Neural crest cell (in vitro differentiated cells): ENCODE measurements at regions not wholly inside any gene's neighbourhood (a gene's known extent, or its start where the extent isn't known, plus 50 kb on each side); places are given as distances from the start of the nearest gene placed in this dataset.

Experiments
- DNase-seq: peaks from one replicate; pipeline ENCODE4 v3.0.0; 2021; ENCODE audit warnings: low read depth, mixed read lengths, low spot score
- H3K27ac Mint-ChIP-seq: one replicate; pipeline ENCODE4 v1.8.0; 2021; ENCODE audit warnings: mild to moderate bottlenecking, mixed read lengths; ENCODE audit not compliant: unreplicated experiment
- H3K27me3 Mint-ChIP-seq: 2 replicates; pipeline ENCODE4 v1.8.0; 2021; ENCODE audit warnings: low read depth, mild to moderate bottlenecking, mixed read lengths
- H3K36me3 Mint-ChIP-seq: 2 replicates; pipeline ENCODE4 v1.8.0; 2021; ENCODE audit warnings: low read depth, mild to moderate bottlenecking, mixed read lengths
- H3K4me1 Mint-ChIP-seq: 2 replicates; pipeline ENCODE4 v1.8.0; 2021; ENCODE audit warnings: mixed read lengths
- H3K4me3 Mint-ChIP-seq: one replicate; pipeline ENCODE4 v1.8.0; 2021; ENCODE audit warnings: mild to moderate bottlenecking, mixed read lengths
- H3K9me3 Mint-ChIP-seq: 2 replicates; pipeline ENCODE4 v1.8.0; 2021; ENCODE audit warnings: mixed read lengths
- CTCF ChIP-seq: fragments of 200-600 bp; sonication (generic); conservative IDR thresholded peaks from 2 replicates; pipeline ENCODE4 v1.5.0; 2021; ENCODE audit warnings: antibody characterized with exemption, mild to moderate bottlenecking

GRCh38 chr15:70476441-70476840, 286.9 kb downstream of the UACA start:
- no peaks in the 10 kb centered on the region for H3K9me3 Mint-ChIP-seq
- no peak overlapping the region for H3K27ac Mint-ChIP-seq
- no peak overlapping the region for H3K4me3 Mint-ChIP-seq
- peaks cover 2% of the 10 kb centered on the region for H3K27me3 Mint-ChIP-seq
- H3K4me1 Mint-ChIP-seq, result peaks cover 26% of the 10 kb centered on the region
- DNase-seq, result no peak
- no peaks in the 10 kb centered on the region for H3K36me3 Mint-ChIP-seq
- TF ChIP-seq CTCF, result no peak

GRCh38 chr15:70475921-70476320, 287.4 kb downstream of the UACA start:
- H3K9me3 Mint-ChIP-seq, result no peaks in the 10 kb centered on the region
- H3K4me3 Mint-ChIP-seq, result no peak overlapping the region
- H3K4me1 Mint-ChIP-seq, result peaks cover 26% of the 10 kb centered on the region
- peaks cover 2% of the 10 kb centered on the region for H3K27me3 Mint-ChIP-seq
- H3K36me3 Mint-ChIP-seq, result no peaks in the 10 kb centered on the region
- DNase-seq, result no peak
- TF ChIP-seq CTCF, result no peak
- no peak overlapping the region for H3K27ac Mint-ChIP-seq

- Mint-ChIP-seq H3K9me3 (no peaks in the 10 kb centered on the region), H3K4me1 (peaks cover 26% of the 10 kb centered on the region), H3K36me3 (no peaks in the 10 kb centered on the region), H3K4me3 (no peak overlapping the region), H3K27me3 (peaks cover 2% of the 10 kb centered on the region), H3K27ac (no peak overlapping the region)
- no peak for TF ChIP-seq CTCF
- no peak for DNase-seq
Observed at GRCh38 chr15:70475407-70475781, 288.0 kb downstream of the UACA start.

GRCh38 chr15:70474471-70475406, 288.6 kb downstream of the UACA start:
- Mint-ChIP-seq H3K27ac (no peak overlapping the region), H3K27me3 (peaks cover 2% of the 10 kb centered on the region), H3K9me3 (no peaks in the 10 kb centered on the region), H3K4me3 (no peak overlapping the region), H3K36me3 (no peaks in the 10 kb centered on the region), H3K4me1 (peaks cover 26% of the 10 kb centered on the region)
- no peak for TF ChIP-seq CTCF
- DNase-seq, result no peak

GRCh38 chr15:70473581-70474370, 289.6 kb downstream of the UACA start:
- Mint-ChIP-seq H3K4me1 (peaks cover 26% of the 10 kb centered on the region), H3K9me3 (no peaks in the 10 kb centered on the region), H3K36me3 (no peaks in the 10 kb centered on the region), H3K27me3 (peaks cover 2% of the 10 kb centered on the region), H3K4me3 (no peak overlapping the region), H3K27ac (no peak overlapping the region)
- no peak for DNase-seq
- no peak for TF ChIP-seq CTCF
